Smooth muscle cell (in vitro differentiated cells): ENCODE measurements at regions not wholly inside any gene's neighbourhood (a gene's known extent, or its start where the extent isn't known, plus 50 kb on each side); places are given as distances from the start of the nearest gene placed in this dataset.

Experiments used
- DNase-seq: peaks from one replicate; lab custom pipeline; 2025; ENCODE audit not compliant: unreplicated experiment; lab: John Stamatoyannopoulos, UW
- H2AFZ ChIP-seq: fragments of 200-600 bp; sonication (generic); 2 replicates; pipeline ENCODE4 v1.6.0; 2016; ENCODE audit warnings: antibody characterized with exemption, low read depth, mild to moderate bottlenecking
- H3F3A ChIP-seq: fragments of 200-600 bp; sonication (generic); 2 replicates; pipeline ENCODE4 v1.6.0; 2017; ENCODE audit warnings: antibody characterized with exemption, low read depth
- H3K27ac ChIP-seq: fragments of 200-600 bp; sonication (generic); 2 replicates; pipeline ENCODE4 v1.5.1; 2016; ENCODE audit warnings: low read depth, mild to moderate bottlenecking
- H3K27me3 ChIP-seq: fragments of 200-600 bp; sonication (generic); 2 replicates; pipeline ENCODE4 v1.6.1; 2016; ENCODE audit warnings: low read depth, mild to moderate bottlenecking
- H3K36me3 ChIP-seq: fragments of 200-600 bp; sonication (generic); 2 replicates; pipeline ENCODE4 v1.5.1; 2016; ENCODE audit warnings: low read depth
- H3K4me1 ChIP-seq: fragments of 200-600 bp; sonication (generic); 2 replicates; pipeline ENCODE4 v1.5.1; 2016; ENCODE audit warnings: low read depth
- H3K4me2 ChIP-seq: fragments of 200-600 bp; sonication (generic); 2 replicates; pipeline ENCODE4 v1.6.0; 2016; ENCODE audit warnings: mild to moderate bottlenecking
- H3K4me3 ChIP-seq: fragments of 200-600 bp; sonication (generic); 2 replicates; pipeline ENCODE4 v1.5.1; 2016; ENCODE audit warnings: mild to moderate bottlenecking
- H3K79me2 ChIP-seq: fragments of 200-600 bp; sonication (generic); 2 replicates; pipeline ENCODE4 v1.6.0; 2016; ENCODE audit warnings: low read depth, mild to moderate bottlenecking
- H3K9ac ChIP-seq: fragments of 200-600 bp; sonication (generic); 2 replicates; pipeline ENCODE4 v1.6.0; 2016; ENCODE audit warnings: low read depth
- H3K9me3 ChIP-seq: fragments of 200-600 bp; sonication (generic); replicated peaks from 2 replicates; pipeline ENCODE4 v1.5.1; 2016; ENCODE audit warnings: low read depth
- H4K20me1 ChIP-seq: fragments of 200-600 bp; sonication (generic); 2 replicates; pipeline ENCODE4 v1.6.0; 2016; ENCODE audit warnings: low read depth
- CTCF ChIP-seq: fragments of 200-600 bp; sonication (generic); IDR thresholded peaks from 2 replicates; pipeline ENCODE4 v1.5.1; 2017; ENCODE audit warnings: borderline replicate concordance, mild to moderate bottlenecking, antibody characterized with exemption; ENCODE audit not compliant: insufficient read depth, poor library complexity, severe bottlenecking
- WGBS: methylation state at CpG from one replicate; pipeline ENCODE4 v1.1.7; 2016; ENCODE audit warnings: low lambda C conversion rate; 5-methylcytosine and 5-hydroxymethylcytosine counted together

GRCh38 chr3:148631124-148631903 is 66.4 kb upstream of the AGTR1 start:
- DNase-seq: no peak
- no peak overlapping the region for H3K9ac ChIP-seq
- H3K4me1 ChIP-seq: no peaks in the 10 kb centered on the region
- no peak overlapping the region for H3K27ac ChIP-seq
- H4K20me1 ChIP-seq: no peaks in the 10 kb centered on the region
- no peaks in the 10 kb centered on the region for H3F3A ChIP-seq
- H2AFZ ChIP-seq: no peak overlapping the region
- TF ChIP-seq CTCF: no peak
- no peaks in the 10 kb centered on the region for H3K79me2 ChIP-seq
- no peaks in the 10 kb centered on the region for H3K36me3 ChIP-seq
- no peak overlapping the region for H3K4me3 ChIP-seq
- peaks cover 4% of the 10 kb centered on the region for H3K9me3 ChIP-seq
- no peak overlapping the region for H3K4me2 ChIP-seq
- 72% methylated on average over 6 of the region's 6 CpGs for WGBS
- peaks cover 5% of the 10 kb centered on the region for H3K27me3 ChIP-seq

GRCh38 chr3:148641722-148642121 is 56.0 kb upstream of the AGTR1 start:
- no peak overlapping the region for H2AFZ ChIP-seq
- no peak overlapping the region for H3K4me3 ChIP-seq
- no peak overlapping the region for H3K9ac ChIP-seq
- no peak overlapping the region for H3K27ac ChIP-seq
- no peaks in the 10 kb centered on the region for H3K27me3 ChIP-seq
- H3K4me2 ChIP-seq: no peak overlapping the region
- H3K9me3 ChIP-seq: no peaks in the 10 kb centered on the region
- no peaks in the 10 kb centered on the region for H3K79me2 ChIP-seq
- no peak for DNase-seq
- peaks cover 13% of the 10 kb centered on the region for H3K4me1 ChIP-seq
- WGBS: 97% methylated on average over 2 of the region's 2 CpGs
- no peaks in the 10 kb centered on the region for H3K36me3 ChIP-seq
- no peaks in the 10 kb centered on the region for H4K20me1 ChIP-seq
- TF ChIP-seq CTCF: no peak
- peaks cover 8% of the 10 kb centered on the region for H3F3A ChIP-seq

GRCh38 chr3:148642214-148642613 is 55.5 kb upstream of the AGTR1 start:
- DNase-seq: no peak
- Histone ChIP-seq H3K9me3 (no peaks in the 10 kb centered on the region), H3F3A (peaks cover 8% of the 10 kb centered on the region), H3K36me3 (no peaks in the 10 kb centered on the region), H3K9ac (no peak overlapping the region), H3K27ac (peak overlapping the region; percentile 77), H3K27me3 (no peaks in the 10 kb centered on the region), H3K79me2 (no peaks in the 10 kb centered on the region), H2AFZ (no peak overlapping the region), H3K4me1 (peaks cover 13% of the 10 kb centered on the region), H4K20me1 (no peaks in the 10 kb centered on the region), H3K4me2 (no peak overlapping the region), H3K4me3 (no peak overlapping the region)
- no peak for TF ChIP-seq CTCF

- no peaks in the 10 kb centered on the region for H3K9me3 ChIP-seq
- no peak for TF ChIP-seq CTCF
- H4K20me1 ChIP-seq: no peaks in the 10 kb centered on the region
- no peak for DNase-seq
- peak overlapping the region; percentile 24 for H3K4me2 ChIP-seq
- H3K4me3 ChIP-seq: no peak overlapping the region
- H3K79me2 ChIP-seq: no peaks in the 10 kb centered on the region
- no peak overlapping the region for H3K9ac ChIP-seq
- peaks cover 8% of the 10 kb centered on the region for H3F3A ChIP-seq
- WGBS: 95% methylated on average over 2 of the region's 2 CpGs
- H3K27me3 ChIP-seq: no peaks in the 10 kb centered on the region
- H3K36me3 ChIP-seq: no peaks in the 10 kb centered on the region
- peaks cover 13% of the 10 kb centered on the region for H3K4me1 ChIP-seq
- H3K27ac ChIP-seq: peak overlapping the region; percentile 77
- H2AFZ ChIP-seq: no peak overlapping the region
Observed at GRCh38 chr3:148642616-148643015, 55.1 kb upstream of the AGTR1 start.
